SK-N-SH (cell line): ENCODE measurements at regions not wholly inside any gene's neighbourhood (a gene's known extent, or its start where the extent isn't known, plus 50 kb on each side); places are given as distances from the start of the nearest gene placed in this dataset.

Source experiments
- CTCF ChIA-PET: fragments of 300-600, 350-600 bp; formaldehyde crosslinking; extraction: SDS; loops from one replicate; lab custom pipeline; 2021; lab: Yijun Ruan, JAX
- POLR2A ChIA-PET: fragments of 350-600 bp; sonication (Branson Sonifier 250); formaldehyde crosslinking; extraction: SDS; loops from one replicate; lab custom pipeline; 2020; ENCODE audit warnings: antibody characterized with exemption, inconsistent platforms; lab: Yijun Ruan, JAX
- DNase-seq: peaks from one replicate; pipeline ENCODE4 v3.0.0; 2012
- H2AFZ ChIP-seq: fragments of 200-600 bp; sonication (generic); 2 replicates; pipeline ENCODE4 v1.8.1; 2016; ENCODE audit warnings: antibody characterized with exemption, mild to moderate bottlenecking, low read depth
- H3F3A ChIP-seq: fragments of 200-600 bp; sonication (generic); replicated peaks from 2 replicates; pipeline ENCODE3; 2016; ENCODE audit warnings: antibody characterized with exemption, mild to moderate bottlenecking; ENCODE audit not compliant: insufficient read depth
- H3K27ac ChIP-seq, 2 experiments: fragments of 200-500 bp in 1 of 2; fragments of 200-600 bp in 1 of 2; sonication (Bioruptor generic) in 1 of 2; sonication (generic), shearing (Covaris generic) in 1 of 2; 2 replicates each; pipeline versions ENCODE4 v1.5.1 to v1.6.1; 2014 to 2016; ENCODE audit warnings: low read depth in 2 of 2, inconsistent platforms in 1 of 2, low read length in 1 of 2, mild to moderate bottlenecking in 1 of 2, mixed read lengths in 1 of 2
- H3K27me3 ChIP-seq: fragments of 200-600 bp; sonication (generic), shearing (Covaris generic); 2 replicates; pipeline ENCODE4 v1.6.1; 2016; ENCODE audit warnings: mixed run types; ENCODE audit not compliant: insufficient read depth
- H3K36me3 ChIP-seq, 2 experiments: fragments of 200-500 bp in 1 of 2; fragments of 200-600 bp in 1 of 2; sonication (Bioruptor generic) in 1 of 2; sonication (generic) in 1 of 2; replicated peaks in 1 of 2; 2 replicates each; pipeline versions ENCODE3 to v1.5.1; 2014 to 2016; ENCODE audit warnings: low read length in 1 of 2, mild to moderate bottlenecking in 1 of 2; ENCODE audit not compliant: insufficient read depth in 2 of 2, control insufficient read depth in 1 of 2
- H3K4me1 ChIP-seq, 2 experiments: fragments of 200-500 bp in 1 of 2; fragments of 200-600 bp in 1 of 2; sonication (Bioruptor generic) in 1 of 2; sonication (generic), shearing (Covaris generic) in 1 of 2; 2 replicates each; pipeline versions ENCODE4 v1.5.1 to v1.6.1; 2014 to 2016; ENCODE audit warnings: low read depth in 1 of 2, low read length in 1 of 2, mixed run types in 1 of 2; ENCODE audit not compliant: insufficient read depth in 2 of 2, control insufficient read depth in 1 of 2
- H3K4me2 ChIP-seq: fragments of 200-600 bp; sonication (generic), shearing (Covaris generic); 2 replicates; pipeline ENCODE4 v1.6.1; 2017; ENCODE audit warnings: mixed run types
- H3K4me3 ChIP-seq, 2 experiments: fragments of 200-500 bp in 1 of 2; fragments of 200-600 bp in 1 of 2; sonication (Bioruptor generic) in 1 of 2; sonication (generic), shearing (Covaris generic) in 1 of 2; 2 replicates each; pipeline versions ENCODE4 v1.5.1 to v1.8.1; 2014 to 2016; ENCODE audit warnings: low read depth in 2 of 2, inconsistent platforms in 1 of 2, low read length in 1 of 2, mild to moderate bottlenecking in 1 of 2, mixed read lengths in 1 of 2, moderate library complexity in 1 of 2
- H3K79me2 ChIP-seq: fragments of 200-600 bp; sonication (generic); 2 replicates; pipeline ENCODE4 v1.8.1; 2017; ENCODE audit warnings: mild to moderate bottlenecking; ENCODE audit not compliant: insufficient read depth
- H3K9ac ChIP-seq: fragments of 200-600 bp; sonication (generic); 2 replicates; pipeline ENCODE4 v1.6.1; 2017; ENCODE audit warnings: mixed run types
- H3K9me2 ChIP-seq: fragments of 200-600 bp; sonication (generic); 2 replicates; pipeline ENCODE4 v1.6.1; 2017; ENCODE audit warnings: mixed run types
- H3K9me3 ChIP-seq: fragments of 200-600 bp; sonication (generic); 2 replicates; pipeline ENCODE4 v1.6.1; 2017; ENCODE audit warnings: mixed run types, mild to moderate bottlenecking, moderate library complexity
- H4K20me1 ChIP-seq: fragments of 200-600 bp; sonication (generic); 2 replicates; pipeline ENCODE4 v1.6.1; 2017; ENCODE audit warnings: mild to moderate bottlenecking, mixed run types; ENCODE audit not compliant: insufficient read depth
- ELF1 ChIP-seq: IDR thresholded peaks from 2 replicates; pipeline ENCODE4 v1.4.0; 2012
- FOXJ3 ChIP-seq: sonication (generic); formaldehyde crosslinking; IDR thresholded peaks from 2 replicates; pipeline ENCODE4 v1.5.1; 2020; ENCODE audit warnings: mild to moderate bottlenecking, missing genetic modification reagents
- GABPA ChIP-seq: IDR thresholded peaks from 2 replicates; pipeline ENCODE4 v1.4.0; 2012; ENCODE audit warnings: low read depth, mild to moderate bottlenecking
- MEF2A ChIP-seq: IDR thresholded peaks from 2 replicates; pipeline ENCODE4 v1.4.0; 2012; ENCODE audit warnings: low read depth, borderline replicate concordance
- NFIC ChIP-seq: IDR thresholded peaks from 2 replicates; pipeline ENCODE4 v1.4.0; 2012; ENCODE audit warnings: borderline replicate concordance
- NRF1 ChIP-seq: IDR thresholded peaks from 2 replicates; pipeline ENCODE4 v1.6.1; 2012; ENCODE audit warnings: low read depth, mild to moderate bottlenecking, low read length
- RAD21 ChIP-seq: IDR thresholded peaks from 2 replicates; pipeline ENCODE4 v1.6.1; 2012; ENCODE audit warnings: mild to moderate bottlenecking, low read length
- SMC3 ChIP-seq: IDR thresholded peaks from 2 replicates; pipeline ENCODE4 v1.6.1; 2012; ENCODE audit warnings: low read depth, low read length, improper control_type of control experiment
- TAF1 ChIP-seq: IDR thresholded peaks from 2 replicates; pipeline ENCODE4 v1.6.1; 2012; ENCODE audit warnings: low read depth, mild to moderate bottlenecking, low read length, moderate library complexity, borderline replicate concordance
- TCF12 ChIP-seq: IDR thresholded peaks from 2 replicates; pipeline ENCODE4 v1.4.0; 2012
- TEAD4 ChIP-seq: IDR thresholded peaks from 2 replicates; pipeline ENCODE4 v1.4.0; 2012; ENCODE audit warnings: mild to moderate bottlenecking, borderline replicate concordance; ENCODE audit not compliant: insufficient read depth
- WGBS: methylation state at CpG from one replicate; pipeline ENCODE4 v1.1.6; 2017; ENCODE audit warnings: low lambda C conversion rate; 5-methylcytosine and 5-hydroxymethylcytosine counted together
- TF ChIP-seq, protein P1 (sequence below): IDR thresholded peaks from 2 replicates; pipeline ENCODE4; 2012
- TF ChIP-seq, protein P2 (sequence below): fragments of 150-350 bp; IDR thresholded peaks from 2 replicates; pipeline ENCODE4 v1.6.1; 2016; ENCODE audit warnings: mild to moderate bottlenecking, low read depth, low read length
- TF ChIP-seq, protein P3 (sequence below): IDR thresholded peaks from 2 replicates; pipeline ENCODE4 v1.4.0; 2012; ENCODE audit warnings: low read depth, borderline replicate concordance
- TF ChIP-seq, protein P4 (sequence below): IDR thresholded peaks from 2 replicates; pipeline ENCODE4 v1.4.0; 2012; ENCODE audit warnings: low read depth

DNA sequence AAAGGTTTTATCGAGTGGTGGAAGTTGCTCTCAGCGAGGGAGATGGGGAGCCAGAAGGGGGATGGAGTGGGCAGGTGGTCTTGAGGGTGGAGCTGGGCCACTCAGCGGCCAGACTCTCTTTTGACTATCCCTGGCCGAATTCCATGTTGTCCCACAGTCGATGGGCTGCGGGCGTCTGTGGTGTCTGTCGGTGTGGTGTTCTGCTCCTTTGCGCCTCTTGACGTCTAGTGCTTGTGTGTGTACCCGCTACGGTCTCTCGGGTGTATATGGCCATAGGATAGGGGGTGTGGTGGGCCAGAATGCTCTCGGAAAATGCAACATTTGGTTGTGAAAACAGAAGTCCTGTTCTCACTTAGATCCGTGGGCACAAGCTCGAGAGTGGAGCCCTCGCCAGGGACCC, 297.0 kb downstream of the CGGBP1 start:
- Histone ChIP-seq H3K4me1 (no peaks in the 10 kb centered on the region), H3K9ac (no peak overlapping the region), H3K9me3 (no peaks in the 10 kb centered on the region), H3K4me2 (no peak overlapping the region), H4K20me1 (no peaks in the 10 kb centered on the region), H3K4me3 (no peak overlapping the region), H3K9me2 (no peaks in the 10 kb centered on the region), H3F3A (no peaks in the 10 kb centered on the region), H3K79me2 (no peaks in the 10 kb centered on the region), H3K27ac (no peak overlapping the region), H3K27me3 (no peaks in the 10 kb centered on the region; the same call in 1 of the 2 replicates), H2AFZ (no peak overlapping the region), H3K36me3 (no peaks in the 10 kb centered on the region)
- WGBS, result 16% methylated on average over 16 of the region's 17 CpGs
- ChIA-PET CTCF (interaction anchor here (1.4 kb wide), 1 partner anchor 10 kb away, joined by 4 read pairs; no protein-coding TSS in a partner anchor), POLR2A (no interaction called here)
- TF ChIP-seq TCF12 (no peak), NRF1 (no peak), NFIC (no peak)
- DNase-seq, result no peak

DNA sequence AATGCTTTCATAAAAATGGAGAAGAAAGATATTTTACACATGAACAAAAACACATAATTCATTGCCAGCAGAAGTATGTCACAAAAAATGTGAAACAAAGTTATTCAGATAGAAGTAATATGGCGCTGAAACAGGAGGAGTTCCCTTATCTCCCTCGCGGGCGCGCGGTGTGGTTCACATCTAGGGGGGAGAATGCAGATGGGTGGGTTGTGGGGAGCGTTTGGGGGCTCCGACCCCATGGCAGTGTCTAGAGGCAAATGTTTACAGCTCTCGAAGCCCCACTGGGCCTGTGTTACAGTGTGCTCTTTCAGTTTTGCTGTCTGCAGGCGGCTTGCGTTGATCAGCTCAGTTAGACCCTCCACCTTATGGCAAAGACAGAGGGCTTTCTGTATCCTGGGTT, 297.5 kb downstream of the CGGBP1 start:
- H3K4me3 ChIP-seq, result no peak overlapping the region
- no peaks in the 10 kb centered on the region for H3K9me2 ChIP-seq
- no peak overlapping the region for H3K9ac ChIP-seq
- no peaks in the 10 kb centered on the region for H4K20me1 ChIP-seq
- no peaks in the 10 kb centered on the region for H3K79me2 ChIP-seq
- H3K4me1 ChIP-seq, result no peaks in the 10 kb centered on the region
- WGBS, result 51% methylated on average over 11 of the region's 11 CpGs
- ChIA-PET POLR2A (no interaction called here), CTCF (interaction anchor here (1.4 kb wide), 1 partner anchor 10 kb away, joined by 4 read pairs; no protein-coding TSS in a partner anchor)
- H3K27me3 ChIP-seq, result no peaks in the 10 kb centered on the region; the same call in 1 of the 2 replicates
- no peak overlapping the region for H2AFZ ChIP-seq
- TF ChIP-seq TAF1 (no peak), SMC3 (no peak), TEAD4 (no peak), FOXJ3 (CRISPR knock-in tag) (no peak), ELF1 (no peak), NFIC (no peak), GABPA (no peak), MEF2A (no peak), NRF1 (no peak), RAD21 (no peak)
- TF ChIP-seq, protein P1, sequence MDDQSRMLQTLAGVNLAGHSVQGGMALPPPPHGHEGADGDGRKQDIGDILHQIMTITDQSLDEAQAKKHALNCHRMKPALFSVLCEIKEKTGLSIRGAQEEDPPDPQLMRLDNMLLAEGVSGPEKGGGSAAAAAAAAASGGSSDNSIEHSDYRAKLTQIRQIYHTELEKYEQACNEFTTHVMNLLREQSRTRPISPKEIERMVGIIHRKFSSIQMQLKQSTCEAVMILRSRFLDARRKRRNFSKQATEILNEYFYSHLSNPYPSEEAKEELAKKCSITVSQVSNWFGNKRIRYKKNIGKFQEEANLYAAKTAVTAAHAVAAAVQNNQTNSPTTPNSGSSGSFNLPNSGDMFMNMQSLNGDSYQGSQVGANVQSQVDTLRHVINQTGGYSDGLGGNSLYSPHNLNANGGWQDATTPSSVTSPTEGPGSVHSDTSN, result no peak
- TF ChIP-seq, protein P2, sequence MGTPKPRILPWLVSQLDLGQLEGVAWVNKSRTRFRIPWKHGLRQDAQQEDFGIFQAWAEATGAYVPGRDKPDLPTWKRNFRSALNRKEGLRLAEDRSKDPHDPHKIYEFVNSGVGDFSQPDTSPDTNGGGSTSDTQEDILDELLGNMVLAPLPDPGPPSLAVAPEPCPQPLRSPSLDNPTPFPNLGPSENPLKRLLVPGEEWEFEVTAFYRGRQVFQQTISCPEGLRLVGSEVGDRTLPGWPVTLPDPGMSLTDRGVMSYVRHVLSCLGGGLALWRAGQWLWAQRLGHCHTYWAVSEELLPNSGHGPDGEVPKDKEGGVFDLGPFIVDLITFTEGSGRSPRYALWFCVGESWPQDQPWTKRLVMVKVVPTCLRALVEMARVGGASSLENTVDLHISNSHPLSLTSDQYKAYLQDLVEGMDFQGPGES, result no peak
- TF ChIP-seq, protein P3, sequence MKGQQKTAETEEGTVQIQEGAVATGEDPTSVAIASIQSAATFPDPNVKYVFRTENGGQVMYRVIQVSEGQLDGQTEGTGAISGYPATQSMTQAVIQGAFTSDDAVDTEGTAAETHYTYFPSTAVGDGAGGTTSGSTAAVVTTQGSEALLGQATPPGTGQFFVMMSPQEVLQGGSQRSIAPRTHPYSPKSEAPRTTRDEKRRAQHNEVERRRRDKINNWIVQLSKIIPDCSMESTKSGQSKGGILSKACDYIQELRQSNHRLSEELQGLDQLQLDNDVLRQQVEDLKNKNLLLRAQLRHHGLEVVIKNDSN, result no peak
- TF ChIP-seq, protein P4, sequence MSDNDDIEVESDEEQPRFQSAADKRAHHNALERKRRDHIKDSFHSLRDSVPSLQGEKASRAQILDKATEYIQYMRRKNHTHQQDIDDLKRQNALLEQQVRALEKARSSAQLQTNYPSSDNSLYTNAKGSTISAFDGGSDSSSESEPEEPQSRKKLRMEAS, result no peak
- TF ChIP-seq, all 33 proteins: peak for 0
- Histone ChIP-seq H3K9me3 (no peaks in the 10 kb centered on the region), H3F3A (no peaks in the 10 kb centered on the region), H3K4me2 (no peak overlapping the region), H3K36me3 (no peaks in the 10 kb centered on the region), H3K27ac (no peak overlapping the region)
- no peak for DNase-seq
